Activated gamma-delta T cell treated with anti-CD3 and anti-CD28 coated beads, Interleukin-2, amount 50 U/mL, for 16 hours (primary cell): ENCODE measurements at regions not wholly inside any gene's neighbourhood (a gene's known extent, or its start where the extent isn't known, plus 50 kb on each side); places are given as distances from the start of the nearest gene placed in this dataset.
A peak's percentile ranks its signal among the peaks of the same experiment; 100 is the strongest.
"Not testable (repeated sequence)": the region's sequence is repeated elsewhere in the genome, so short reads cannot be mapped to it uniquely, and the experiment has no call there.

Experiments used
- DNase-seq: peaks from one replicate; pipeline ENCODE4 v3.0.0-alpha.2; 2020; ENCODE audit warnings: low read depth

DNA sequence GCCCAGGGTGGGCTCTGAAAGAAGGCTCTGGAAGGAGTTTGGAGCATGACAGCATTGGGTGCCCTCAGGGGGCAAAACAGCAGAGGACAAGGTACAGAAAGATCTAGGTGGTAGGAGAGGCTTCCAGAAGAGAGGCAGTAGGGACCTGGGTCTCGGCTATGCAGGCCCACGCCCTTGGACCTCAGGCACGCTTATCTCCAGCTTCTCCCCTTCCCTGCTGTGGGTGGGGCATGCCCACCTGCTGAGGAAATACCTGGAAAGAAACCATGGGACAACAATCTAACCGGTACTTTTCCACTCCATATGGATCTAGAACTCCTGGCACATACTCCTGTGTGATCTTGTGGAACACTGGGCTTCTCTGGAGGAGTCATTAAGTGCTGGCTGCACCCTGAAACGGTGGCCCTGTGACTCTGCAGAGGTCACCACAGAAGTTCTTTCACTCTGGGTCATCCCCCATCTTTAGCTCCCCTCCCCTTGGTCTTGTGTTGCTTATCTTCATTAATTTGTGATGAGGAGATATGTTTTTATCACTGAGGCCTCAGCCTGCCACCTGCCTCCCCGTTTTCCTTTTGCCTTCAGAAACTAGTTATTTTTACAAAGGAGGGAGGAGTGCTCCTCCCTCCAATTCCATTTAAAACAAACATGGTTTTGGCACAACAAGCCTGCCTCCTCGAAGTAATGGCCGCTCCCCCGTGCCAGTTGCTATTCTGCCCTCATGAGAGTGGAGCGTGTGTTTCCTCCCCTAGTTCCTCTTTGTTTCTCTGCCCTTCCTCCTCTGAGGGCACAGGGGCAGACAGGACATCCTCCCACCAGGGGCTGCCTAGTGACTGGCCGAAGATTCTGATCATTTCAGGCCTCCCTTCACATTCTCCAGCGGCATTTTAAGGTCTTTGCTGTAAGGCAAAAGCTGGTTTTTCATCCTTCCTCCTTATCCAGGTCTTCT is 78.0 kb upstream of the ATP5PO start:
- DNase-seq: no peak

DNA sequence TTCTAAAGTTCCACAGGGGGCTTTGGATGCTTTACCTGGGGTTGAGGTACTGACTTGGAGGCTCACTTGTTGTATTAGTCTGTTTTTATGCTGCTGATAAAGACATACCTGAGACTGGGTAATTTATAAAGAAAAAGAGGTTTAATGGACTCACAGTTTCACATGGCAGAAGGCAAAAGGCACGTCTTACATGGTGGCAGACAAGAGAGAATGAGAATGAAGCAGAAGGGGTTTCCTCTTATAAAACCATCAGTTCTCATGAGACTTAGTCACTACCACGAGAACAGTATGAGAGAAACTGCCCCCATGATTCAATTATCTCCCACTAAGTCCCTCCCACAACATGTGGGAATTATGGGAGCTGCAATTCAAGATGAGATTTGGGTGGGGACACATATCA is 76.8 kb upstream of the ATP5PO start:
- not testable (repeated sequence) for DNase-seq

DNA sequence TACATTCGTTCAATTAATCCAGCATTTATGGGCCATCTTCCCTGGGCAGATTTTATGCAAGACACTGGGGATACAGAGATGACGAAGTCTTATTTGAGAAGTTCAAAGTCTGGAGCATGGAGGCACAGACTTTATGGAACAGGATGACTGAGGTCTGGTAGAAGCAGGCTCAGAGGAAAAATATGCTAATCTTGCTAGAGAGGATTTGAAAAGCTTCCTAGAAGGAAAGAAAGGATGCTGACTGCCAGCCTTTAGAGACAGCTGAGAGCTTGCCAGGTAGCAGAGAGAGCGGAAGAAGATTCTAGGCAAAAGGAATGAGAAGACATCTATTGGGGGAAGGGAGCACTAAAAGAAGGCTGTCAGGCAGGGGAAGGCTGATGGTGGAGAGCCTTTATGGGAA is 75.5 kb upstream of the ATP5PO start:
- DNase-seq: no peak

DNA sequence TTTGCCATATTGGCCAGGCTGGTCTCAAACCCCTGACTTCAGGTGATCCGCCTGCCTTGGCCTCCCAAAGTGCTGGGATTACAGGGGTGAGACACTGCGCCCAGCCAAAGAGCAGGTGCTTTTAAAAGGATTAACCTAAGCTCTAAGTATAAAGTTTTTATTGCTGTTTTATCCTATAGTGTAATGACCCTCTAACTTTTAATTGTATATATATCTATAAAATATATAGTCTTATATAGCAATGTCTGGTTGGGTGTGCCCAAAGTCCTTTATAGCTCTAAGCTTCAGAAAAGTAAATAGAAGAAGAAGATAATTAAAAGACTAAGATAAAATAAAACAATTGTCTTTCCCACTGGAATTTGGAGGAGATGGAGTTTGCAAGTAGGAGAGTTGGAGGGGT is 73.8 kb upstream of the ATP5PO start:
- DNase-seq: no peak

DNA sequence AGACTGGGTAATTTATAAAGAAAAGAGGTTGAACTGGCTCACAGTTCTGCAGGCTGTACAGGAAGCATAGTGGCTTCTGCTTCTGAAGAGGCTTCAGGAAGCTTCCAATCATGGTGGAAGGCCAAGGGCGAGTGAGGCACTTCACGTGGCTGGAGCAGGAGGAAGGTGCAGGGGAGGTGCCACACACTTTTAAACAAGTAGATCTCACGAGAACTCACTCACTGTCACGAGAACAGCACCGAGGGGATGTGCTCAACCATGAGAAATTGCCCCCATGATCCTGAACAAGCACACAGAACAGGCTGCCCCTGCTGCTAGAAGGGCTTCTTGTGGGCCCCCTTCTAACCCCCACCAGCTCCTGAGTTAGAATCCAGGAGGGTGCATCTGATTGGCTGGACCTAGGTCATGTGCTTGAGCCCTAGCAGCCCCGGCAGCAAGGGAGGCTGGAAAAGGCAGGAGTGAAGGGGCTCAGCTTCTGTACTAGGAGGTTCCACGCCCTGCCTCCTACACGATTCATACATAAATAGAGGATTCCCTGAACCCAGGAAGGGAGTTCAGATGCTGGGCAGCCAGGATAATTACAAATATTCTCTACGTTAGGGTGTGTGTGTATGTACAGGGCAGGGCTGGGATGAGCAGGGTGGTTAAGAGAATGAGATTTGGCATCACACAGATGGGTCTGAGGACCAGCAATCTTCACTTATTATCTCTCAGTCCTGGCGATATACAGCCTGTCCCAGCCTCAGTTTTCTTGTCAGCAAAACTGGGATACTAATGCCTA is 72.8 kb upstream of the ATP5PO start:
- no peak for DNase-seq

DNA sequence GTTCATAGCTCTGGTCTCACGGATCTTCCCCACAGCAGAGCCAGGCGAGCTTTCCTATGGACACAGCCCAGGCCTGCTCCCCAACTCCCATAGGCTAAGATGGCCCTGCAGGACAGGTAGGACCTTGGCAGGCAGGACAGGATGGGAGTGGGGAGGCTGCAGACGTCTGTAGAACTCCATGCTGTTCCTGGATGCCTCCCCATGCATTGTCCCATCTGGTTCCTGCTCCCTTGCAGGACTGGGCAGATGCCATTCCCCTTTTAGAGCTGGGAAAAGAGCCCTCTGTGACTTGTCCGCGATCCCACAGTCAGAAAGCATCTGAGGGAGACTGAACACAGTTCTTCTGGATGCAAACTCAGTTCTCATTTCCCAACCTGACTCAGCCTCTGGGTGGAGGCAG is 71.9 kb upstream of the ATP5PO start:
- DNase-seq: no peak

DNA sequence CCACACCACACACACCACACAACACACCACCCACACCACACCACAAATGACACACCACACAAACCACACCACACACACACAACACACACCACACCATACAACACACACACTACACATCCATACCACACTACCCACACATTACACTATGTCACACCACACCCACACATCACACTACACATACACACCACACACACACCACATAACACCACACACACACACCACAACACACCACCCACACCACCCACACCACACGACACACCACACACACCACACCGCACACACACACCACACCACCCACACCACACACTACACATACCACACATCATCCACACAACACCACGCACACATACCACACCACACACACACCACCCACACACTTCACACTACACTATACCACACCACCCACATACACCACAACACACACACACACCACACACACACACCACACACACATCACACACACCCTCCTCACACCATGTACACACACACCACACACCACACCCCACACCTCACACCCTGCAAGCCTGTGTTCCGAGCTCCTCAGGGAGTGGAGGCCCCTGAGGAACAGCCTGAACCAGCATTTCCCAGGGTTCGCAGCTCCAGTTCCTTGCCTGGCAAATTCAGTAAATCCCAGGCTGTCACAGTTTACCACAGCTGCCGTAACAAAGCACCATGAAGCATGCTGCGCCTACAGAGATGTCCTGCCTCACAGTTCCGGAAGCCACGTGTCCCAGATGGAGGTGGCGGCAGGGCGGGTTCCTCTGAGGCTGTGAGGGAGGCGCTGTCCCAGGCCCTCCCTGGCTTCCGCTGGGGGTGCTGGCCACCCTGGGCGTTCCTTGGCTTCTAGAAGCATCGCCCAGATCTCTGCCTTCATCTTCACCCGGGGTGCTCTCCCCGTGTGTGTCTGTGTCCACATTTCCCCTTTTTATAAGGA is 69.8 kb upstream of the ATP5PO start:
- DNase-seq: no peak

DNA sequence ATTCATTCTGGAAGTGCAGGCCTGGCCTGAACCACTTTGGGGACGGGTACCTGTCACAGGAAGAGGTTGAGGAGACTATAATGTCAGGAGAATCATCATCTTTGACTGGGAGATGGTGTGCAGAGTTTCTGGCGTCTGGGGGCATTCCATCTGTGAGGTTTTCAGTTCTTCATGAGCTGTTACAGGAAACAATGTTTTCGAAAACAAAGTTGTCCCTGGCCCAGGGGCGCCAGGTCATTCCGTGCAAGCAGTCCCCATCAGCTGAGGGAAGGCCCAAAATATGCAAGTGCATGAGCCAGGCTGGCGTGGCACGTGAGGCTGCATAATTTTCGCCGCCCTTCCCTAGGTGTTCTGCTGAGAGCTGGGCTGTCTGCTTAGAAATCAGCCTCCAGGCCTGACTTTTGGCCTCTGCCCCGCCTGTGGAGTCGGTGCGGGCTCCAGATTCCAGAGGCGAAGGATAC is 68.4 kb upstream of the ATP5PO start:
- DNase-seq: no peak

DNA sequence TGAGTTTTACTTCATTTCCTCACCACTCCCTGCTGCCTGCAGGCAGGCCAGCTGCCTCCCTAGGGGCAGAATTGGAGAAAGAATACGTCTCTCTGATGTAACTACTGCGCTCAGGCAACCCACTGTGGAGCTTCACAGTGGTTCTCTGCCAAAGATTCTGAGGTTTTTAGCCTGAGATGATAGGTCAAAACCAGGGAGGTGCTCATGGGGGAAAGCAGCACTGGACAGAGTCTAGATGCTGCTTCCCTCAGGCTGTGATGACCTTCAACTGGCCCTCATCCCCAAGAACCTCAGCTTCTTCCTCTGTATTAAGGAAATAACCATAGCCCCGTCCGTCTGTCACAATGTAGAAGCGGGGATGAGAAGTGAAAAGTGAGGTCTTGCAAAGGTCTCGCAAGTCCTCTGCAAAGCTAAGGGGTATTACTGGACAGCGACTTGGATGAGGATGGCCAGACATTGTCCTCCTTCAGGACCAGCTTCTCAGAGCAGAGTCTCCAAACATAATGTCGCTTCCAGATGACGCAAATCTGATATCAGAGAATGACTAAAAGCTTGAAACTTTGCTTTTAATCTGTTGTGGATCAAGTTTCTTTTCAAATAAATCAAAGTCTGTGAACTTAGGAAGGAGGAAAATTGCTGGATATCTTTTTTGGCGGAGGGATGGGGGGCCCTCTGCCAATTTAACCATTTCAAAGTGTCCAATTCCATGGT is 65.9 kb upstream of the ATP5PO start:
- DNase-seq: no peak

DNA sequence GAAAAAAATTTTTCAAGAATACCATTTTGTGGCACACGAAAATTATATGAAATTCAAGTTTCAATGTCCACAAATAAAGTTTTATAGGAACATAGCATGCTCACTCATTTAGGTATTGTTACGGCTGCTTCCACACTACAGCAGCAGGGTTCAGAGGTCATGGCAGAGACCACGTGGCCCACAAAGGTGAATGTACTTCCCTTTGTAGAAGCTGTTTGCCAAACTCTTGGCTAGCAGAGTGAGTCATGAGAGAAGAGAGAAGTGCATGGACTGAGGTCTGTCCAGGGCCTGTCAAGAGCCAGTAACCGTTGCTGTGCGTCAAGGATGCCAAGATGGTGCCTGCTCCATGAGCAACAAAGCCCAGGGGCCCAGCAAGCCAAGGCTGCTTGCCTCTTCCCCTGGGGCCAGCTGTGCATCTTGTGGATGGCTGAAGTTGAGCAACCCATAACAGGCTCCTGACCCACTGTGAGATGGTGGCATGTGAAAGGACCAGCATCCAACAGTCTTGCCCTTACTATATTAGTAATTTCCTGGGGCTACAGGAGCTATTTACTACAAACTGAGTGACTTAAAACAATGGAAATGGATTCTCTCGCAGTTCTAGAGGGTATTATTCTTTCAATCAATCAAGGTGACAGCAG is 64.8 kb upstream of the ATP5PO start:
- no peak for DNase-seq

DNA sequence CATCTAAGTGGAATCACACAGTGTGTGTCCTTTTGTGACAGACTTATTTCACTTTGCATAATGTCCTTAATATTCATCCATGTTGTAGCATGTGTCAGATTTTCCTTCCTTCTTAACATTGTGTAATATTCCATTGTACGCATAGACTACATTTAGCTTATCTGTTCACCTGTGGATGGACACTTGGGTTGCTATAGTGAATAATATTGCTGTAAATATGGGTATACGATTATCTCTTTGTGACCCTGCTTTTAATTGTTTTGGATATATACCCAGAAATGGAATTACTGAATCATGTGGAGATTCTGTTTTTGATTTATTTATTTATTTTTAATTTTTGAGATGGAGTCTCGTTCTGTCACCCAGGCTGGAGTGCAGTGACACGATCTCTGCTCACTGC is 63.0 kb upstream of the ATP5PO start:
- DNase-seq: no peak

DNA sequence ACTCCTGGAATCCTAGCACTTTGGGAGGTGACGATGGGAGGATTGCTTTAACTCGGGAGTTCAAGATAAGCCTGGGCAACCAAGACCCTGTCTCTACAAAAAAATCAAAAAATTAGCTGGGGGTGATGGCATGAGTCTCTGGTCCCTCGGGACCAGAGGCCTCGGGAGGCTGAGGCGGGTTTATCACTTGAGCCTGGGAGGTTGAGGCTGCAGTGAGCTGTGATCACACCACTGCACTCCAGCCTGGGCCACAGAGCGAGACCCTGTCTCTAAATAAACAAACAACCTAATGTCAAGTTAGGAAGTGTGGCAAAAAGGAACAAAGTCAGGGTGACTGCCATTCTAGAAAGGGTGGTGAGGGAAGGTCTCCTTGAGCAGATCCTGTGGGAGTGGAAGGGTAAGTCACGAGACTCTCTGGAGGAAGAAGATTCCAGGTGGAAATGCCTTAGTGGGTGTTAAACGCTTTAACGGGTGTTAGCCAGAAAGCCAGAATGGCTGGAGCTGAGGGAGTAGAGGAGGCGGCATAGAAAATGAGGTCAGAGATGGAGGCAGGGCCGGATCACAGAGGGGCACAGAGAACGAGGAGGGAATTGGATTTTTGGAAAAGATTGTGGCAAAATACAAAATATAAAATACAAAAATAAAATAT is 62.2 kb upstream of the ATP5PO start:
- DNase-seq: no peak

DNA sequence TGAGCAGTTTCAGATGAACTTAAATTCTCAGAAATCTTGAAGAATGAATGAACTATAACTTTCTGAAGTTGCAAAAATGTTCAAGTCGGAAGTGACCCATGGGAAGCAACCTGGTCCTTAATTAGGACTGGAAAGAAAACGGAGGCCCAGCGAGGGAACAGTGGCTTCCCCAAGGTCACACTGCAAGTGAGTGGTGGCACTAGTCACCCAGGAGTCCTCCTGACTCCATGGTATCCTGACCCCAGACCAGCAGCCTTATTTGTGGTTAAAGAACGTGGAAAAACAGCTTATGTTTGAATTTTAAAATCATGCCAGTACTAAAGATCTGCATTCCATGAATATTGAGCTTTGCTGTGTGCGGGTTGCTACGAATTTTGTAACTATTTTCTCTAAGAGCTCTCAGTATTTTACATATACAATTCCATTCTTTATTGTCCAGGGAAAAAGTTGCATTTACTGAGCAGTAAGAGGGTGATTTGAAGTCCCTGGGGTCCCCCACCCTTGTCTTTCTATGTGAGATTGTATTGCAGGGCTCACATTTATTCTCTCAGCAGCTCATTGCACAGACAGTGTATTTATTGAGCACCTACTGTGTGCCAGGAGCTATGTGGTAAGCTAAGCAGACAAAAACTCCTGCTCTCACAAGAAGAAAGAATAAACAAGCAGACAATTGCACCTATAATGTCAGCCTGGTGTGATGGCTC is 61.6 kb upstream of the ATP5PO start:
- no peak for DNase-seq

DNA sequence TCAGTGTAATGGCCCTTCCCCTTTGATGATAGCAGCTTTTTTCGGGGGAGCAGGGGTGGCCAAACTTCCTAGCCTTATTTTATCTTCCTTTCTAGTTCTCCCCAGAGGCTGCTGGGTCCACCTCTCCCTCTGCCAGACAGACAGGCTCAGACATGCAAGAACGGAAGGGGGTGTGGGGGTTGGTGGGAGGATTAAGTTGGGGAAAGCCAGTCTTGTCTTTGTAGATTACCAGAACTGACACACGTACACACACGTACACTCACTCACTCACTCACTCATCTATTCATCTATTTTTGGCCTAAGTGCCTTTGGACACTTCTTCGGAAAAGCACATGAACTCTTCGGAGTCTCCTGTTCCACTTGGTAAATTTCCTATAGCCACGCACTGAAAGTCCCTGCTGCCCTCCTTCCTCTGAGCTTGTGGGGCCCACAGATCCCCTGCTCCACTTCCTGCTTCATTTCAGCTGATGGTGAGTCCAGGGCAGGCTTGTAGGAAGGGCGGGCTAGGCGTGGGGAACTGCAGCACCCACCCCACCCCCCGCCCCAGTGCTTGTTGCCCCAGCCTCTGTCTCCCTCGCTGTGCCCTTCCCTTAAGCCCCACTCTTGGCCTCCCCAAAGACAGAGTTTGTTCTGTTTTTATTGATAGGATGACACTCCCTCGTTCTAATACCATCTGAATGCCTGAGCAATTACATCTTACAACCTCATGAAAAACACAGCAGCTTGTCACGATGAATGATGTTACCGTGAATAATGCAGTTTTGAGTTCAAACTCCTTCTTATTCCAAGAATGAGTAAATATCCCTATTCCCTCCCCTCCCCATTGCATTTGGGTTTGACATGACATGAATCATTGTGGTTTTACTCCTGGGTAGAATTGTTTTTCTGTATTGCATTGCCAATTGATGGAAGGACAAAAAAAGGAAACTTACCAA is 60.7 kb upstream of the ATP5PO start:
- DNase-seq: no peak

DNA sequence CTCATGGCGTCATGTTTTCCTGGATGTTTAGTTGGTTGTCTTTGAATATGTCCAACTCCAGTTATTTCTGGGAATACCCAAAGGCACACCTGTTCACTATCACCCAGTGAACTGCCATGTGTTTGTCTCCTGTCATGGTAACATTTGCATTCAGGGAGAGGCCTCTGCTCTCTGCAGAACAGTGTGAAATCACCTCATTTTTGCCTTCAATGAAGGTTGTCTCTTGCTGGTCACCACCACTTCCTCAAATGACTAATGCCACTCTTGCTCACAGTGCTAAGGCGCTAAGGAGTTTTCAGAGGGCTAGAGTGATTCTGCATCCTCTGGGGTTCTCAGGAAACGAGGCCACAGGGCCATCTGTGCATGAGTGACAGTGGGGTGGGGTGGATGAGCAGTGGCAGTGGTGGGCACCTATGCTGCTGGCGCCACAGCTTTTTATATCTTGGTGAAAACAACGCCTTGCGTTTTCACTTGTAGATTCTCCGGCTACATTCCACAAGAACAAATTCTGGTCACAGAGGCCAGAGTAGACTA is 60.0 kb upstream of the ATP5PO start:
- peak; percentile 66 for DNase-seq

DNA sequence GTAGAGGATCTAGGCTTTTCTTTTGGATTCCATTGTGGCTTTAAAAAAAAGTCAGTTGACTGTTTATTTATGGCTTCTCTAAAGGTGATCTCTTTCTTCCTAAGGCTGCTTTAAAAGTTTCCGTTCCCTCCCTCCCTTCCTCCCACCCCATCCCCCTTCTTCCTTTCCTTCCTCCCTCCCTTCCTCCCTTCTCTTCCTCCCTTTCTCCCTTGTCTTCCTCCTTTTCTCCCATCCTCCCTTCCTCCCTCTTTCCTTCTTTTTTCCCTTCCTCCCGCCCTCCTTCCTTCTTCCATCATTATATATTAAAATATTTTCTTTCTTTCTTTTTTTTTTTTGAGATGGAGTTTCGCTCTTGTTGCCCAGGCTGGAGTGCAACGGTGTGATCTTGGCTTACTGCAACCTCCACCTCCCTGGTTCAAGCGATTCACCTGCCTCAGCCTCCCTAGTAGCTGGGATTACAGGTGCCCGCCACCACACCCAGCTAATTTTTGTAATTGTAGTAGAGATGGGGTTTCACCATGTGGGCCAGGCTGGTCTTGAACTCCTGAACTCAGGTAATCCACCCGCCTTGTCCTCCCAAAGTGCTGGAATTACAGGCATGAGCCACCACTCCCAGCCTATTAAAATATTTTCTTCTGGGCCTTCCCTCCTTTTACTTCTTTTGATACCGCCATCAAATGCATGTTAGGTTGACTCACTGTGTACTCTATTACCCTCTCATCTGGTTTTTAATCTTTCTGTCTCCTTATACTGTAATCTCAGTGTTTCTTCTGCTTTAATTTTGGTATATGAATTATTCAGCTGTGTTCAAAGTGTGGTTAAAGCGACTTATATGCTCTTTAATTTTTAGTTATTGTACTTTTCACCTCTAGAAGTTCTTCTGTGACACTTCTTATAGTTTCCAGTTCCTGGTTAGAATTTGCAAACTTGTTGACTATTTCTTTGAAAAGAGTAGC is 59.2 kb upstream of the ATP5PO start:
- DNase-seq: no peak

DNA sequence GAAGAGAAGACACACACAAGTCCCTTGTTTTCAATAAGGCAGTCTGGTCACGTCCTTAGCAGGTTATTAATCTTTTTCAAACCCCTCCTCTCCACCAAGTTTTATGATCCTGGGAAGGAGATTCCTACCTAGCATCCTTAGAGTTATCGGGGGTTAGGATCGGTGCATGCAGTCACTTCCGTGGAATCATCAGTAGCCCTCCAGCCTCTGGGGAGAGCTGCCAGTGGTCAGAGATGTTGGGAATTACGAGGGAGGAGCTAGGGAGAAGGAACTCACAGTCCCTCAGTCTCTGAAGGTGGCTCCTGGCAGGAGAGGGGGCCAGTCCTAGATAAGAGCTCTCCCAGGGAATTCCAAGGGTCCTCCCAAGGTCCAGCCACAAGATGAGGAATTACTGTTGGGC is 57.7 kb upstream of the ATP5PO start:
- DNase-seq: no peak
